ENCODE measurements at regions not wholly inside any gene's neighbourhood (a gene's known extent, or its start where the extent isn't known, plus 50 kb on each side); places are given as distances from the start of the nearest gene placed in this dataset.
A peak's percentile ranks its signal among the peaks of the same experiment; 100 is the strongest.

GRCh38 chr5:124810396-124811006 lies 64.1 kb upstream of the ZNF608 start:
- peaks cover 7 to 13% of the 10 kb centered on the region in 2 donors for H3K4me1 ChIP-seq (replicated peaks in 1 of 2)
- no peak overlapping the region for H3K27ac ChIP-seq
- no peak for TF ChIP-seq CTCF (IDR thresholded peaks at IDR 0.05)
- no peak overlapping the region for H3K4me3 ChIP-seq
- H3K9me3 ChIP-seq (replicated peaks in 1 of 3): no peaks in the 10 kb centered on the region
- 72 to 92% (median 74%) methylated on average over 3 of the region's 3 CpGs for WGBS, 4 donors
- DNase-seq: peak in 4 of 7 donors; percentile 23 to 68 (median 37)
- no peaks in the 10 kb centered on the region for H3K36me3 ChIP-seq (replicated peaks in 1 of 2)
- intact Hi-C loops (cut with DNase I): no loop called here
- H3K27me3 ChIP-seq: no peaks in the 10 kb centered on the region

- Histone ChIP-seq H3K27me3 (no peaks in the 10 kb centered on the region), H3K36me3 (replicated peaks in 1 of 2) (no peaks in the 10 kb centered on the region), H3K27ac (no peak overlapping the region), H3K4me1 (replicated peaks in 1 of 2) (no peaks in the 10 kb centered on the region), H3K4me3 (no peak overlapping the region), H3K9me3 (replicated peaks in 1 of 3) (no peaks in the 10 kb centered on the region)
- intact Hi-C loops (cut with DNase I): no loop called here
- WGBS, 4 donors: 88 to 93% (median 91%) methylated on average over 5 of the region's 5 CpGs
- no peak for DNase-seq
- no peak for TF ChIP-seq CTCF (IDR thresholded peaks at IDR 0.05)
- TF ChIP-seq POLR2A (IDR thresholded peaks at IDR 0.05): no peak
These were observed 66.4 kb upstream of the ZNF608 start for GRCh38 chr5:124812771-124813358.

- WGBS, 4 donors: 83 to 93% (median 92%) methylated on average over 7 of the region's 7 CpGs
- DNase-seq: no peak
- Histone ChIP-seq H3K36me3 (replicated peaks in 1 of 2) (no peaks in the 10 kb centered on the region), H3K27ac (no peak overlapping the region), H3K27me3 (no peaks in the 10 kb centered on the region), H3K4me1 (replicated peaks in 1 of 2) (no peaks in the 10 kb centered on the region), H3K4me3 (no peak overlapping the region), H3K9me3 (replicated peaks in 1 of 3) (no peaks in the 10 kb centered on the region)
- intact Hi-C loops (cut with DNase I): no loop called here
- TF ChIP-seq POLR2A (IDR thresholded peaks at IDR 0.05) (no peak), CTCF (IDR thresholded peaks at IDR 0.05) (no peak)
These were observed 69.9 kb upstream of the ZNF608 start for GRCh38 chr5:124816381-124816780.

GRCh38 chr5:124819201-124819600 lies 72.8 kb upstream of the ZNF608 start:
- DNase-seq: no peak
- no peaks in the 10 kb centered on the region for H3K9me3 ChIP-seq (replicated peaks in 1 of 3)
- no peak overlapping the region for H3K4me3 ChIP-seq
- no peak for TF ChIP-seq CTCF (IDR thresholded peaks at IDR 0.05)
- no peak overlapping the region for H3K27ac ChIP-seq
- H3K27me3 ChIP-seq: no peaks in the 10 kb centered on the region
- 86 to 92% (median 88%) methylated on average over 3 of the region's 3 CpGs for WGBS, 4 donors
- H3K4me1 ChIP-seq (replicated peaks in 1 of 2): peaks cover 0 to 13% of the 10 kb centered on the region in 2 donors
- intact Hi-C loops (cut with DNase I): no loop called here
- no peaks in the 10 kb centered on the region for H3K36me3 ChIP-seq (replicated peaks in 1 of 2)
